Brain microvascular endothelial cell (primary cell): ENCODE measurements at regions not wholly inside any gene's neighbourhood (a gene's known extent, or its start where the extent isn't known, plus 50 kb on each side); places are given as distances from the start of the nearest gene placed in this dataset.

ENCODE experiments used
- DNase-seq: peaks from one replicate; pipeline ENCODE4 v3.0.0-alpha.2; 2020
- H3K27ac ChIP-seq: fragments of 250-450 bp; sonication (Bioruptor Pico); 2 replicates; pipeline ENCODE4 v1.5.1; 2020; ENCODE audit warnings: mild to moderate bottlenecking, moderate library complexity
- H3K27me3 ChIP-seq: fragments of 250-450 bp; sonication (Bioruptor Pico); replicated peaks from 2 replicates; pipeline ENCODE4 v1.5.1; 2020; ENCODE audit warnings: mild to moderate bottlenecking
- H3K36me3 ChIP-seq: fragments of 250-450 bp; sonication (Bioruptor Pico); replicated peaks from 2 replicates; pipeline ENCODE4 v1.5.1; 2020; ENCODE audit warnings: mild to moderate bottlenecking
- H3K4me3 ChIP-seq: 2 replicates; pipeline ENCODE4 v1.5.1; 2011; ENCODE audit warnings: low read depth, mild to moderate bottlenecking, control low read depth, low read length, moderate library complexity
- in situ Hi-C: cut with HindIII; loops from 2 replicates; pipeline ENCODE4 v1.10.0; 2017; ENCODE audit warnings: low sequenced_read_pairs, low pct_ligation_motif_present
- TF ChIP-seq, protein P1 (sequence below): IDR thresholded peaks from 2 replicates; pipeline ENCODE4 v1.5.1; 2011; ENCODE audit warnings: low read depth, mild to moderate bottlenecking, moderate library complexity, low read length, control low read depth, inconsistent platforms; ENCODE audit errors: missing control alignments

GRCh38 chr14:75333606-75334548 is 55.2 kb downstream of the FOS start:
- in situ Hi-C loops = no loop called here
- Histone ChIP-seq H3K27ac (no peak overlapping the region), H3K27me3 (no peaks in the 10 kb centered on the region), H3K4me3 (no peak overlapping the region), H3K36me3 (no peaks in the 10 kb centered on the region)
- TF ChIP-seq, protein P1, sequence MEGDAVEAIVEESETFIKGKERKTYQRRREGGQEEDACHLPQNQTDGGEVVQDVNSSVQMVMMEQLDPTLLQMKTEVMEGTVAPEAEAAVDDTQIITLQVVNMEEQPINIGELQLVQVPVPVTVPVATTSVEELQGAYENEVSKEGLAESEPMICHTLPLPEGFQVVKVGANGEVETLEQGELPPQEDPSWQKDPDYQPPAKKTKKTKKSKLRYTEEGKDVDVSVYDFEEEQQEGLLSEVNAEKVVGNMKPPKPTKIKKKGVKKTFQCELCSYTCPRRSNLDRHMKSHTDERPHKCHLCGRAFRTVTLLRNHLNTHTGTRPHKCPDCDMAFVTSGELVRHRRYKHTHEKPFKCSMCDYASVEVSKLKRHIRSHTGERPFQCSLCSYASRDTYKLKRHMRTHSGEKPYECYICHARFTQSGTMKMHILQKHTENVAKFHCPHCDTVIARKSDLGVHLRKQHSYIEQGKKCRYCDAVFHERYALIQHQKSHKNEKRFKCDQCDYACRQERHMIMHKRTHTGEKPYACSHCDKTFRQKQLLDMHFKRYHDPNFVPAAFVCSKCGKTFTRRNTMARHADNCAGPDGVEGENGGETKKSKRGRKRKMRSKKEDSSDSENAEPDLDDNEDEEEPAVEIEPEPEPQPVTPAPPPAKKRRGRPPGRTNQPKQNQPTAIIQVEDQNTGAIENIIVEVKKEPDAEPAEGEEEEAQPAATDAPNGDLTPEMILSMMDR = no peak
- DNase-seq = no peak

- no peak overlapping the region for H3K4me3 ChIP-seq
- no peak overlapping the region for H3K27ac ChIP-seq
- H3K36me3 ChIP-seq = no peaks in the 10 kb centered on the region
- H3K27me3 ChIP-seq = no peaks in the 10 kb centered on the region
- in situ Hi-C loops = no loop called here
- no peak for DNase-seq
- TF ChIP-seq, protein P1 = no peak
Observed at GRCh38 chr14:75334549-75335051, 56.0 kb downstream of the FOS start.

DNA sequence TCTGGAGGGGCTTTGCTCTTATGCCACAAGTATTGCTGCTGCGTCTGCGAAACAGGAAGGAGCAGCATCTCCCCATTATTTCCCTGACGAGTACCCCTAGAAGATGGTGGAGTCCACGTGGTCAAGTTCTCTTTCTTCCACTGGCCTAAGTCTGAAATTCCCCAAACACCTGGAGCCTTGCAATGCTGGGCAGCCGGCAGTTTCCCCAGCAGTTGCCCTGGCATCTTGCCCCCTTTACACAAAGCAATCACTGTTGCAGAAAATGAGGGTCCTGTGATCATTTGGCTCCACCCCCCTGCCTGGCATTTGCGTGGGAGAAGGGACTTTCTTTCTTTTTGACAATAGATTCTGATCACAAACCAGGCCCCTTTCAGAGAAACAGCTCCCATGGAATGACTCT is 56.9 kb downstream of the FOS start:
- H3K4me3 ChIP-seq = no peak overlapping the region
- no peak overlapping the region for H3K27ac ChIP-seq
- in situ Hi-C loops = no loop called here
- DNase-seq = no peak
- TF ChIP-seq, protein P1 = no peak
- H3K27me3 ChIP-seq = no peaks in the 10 kb centered on the region
- H3K36me3 ChIP-seq = no peaks in the 10 kb centered on the region

GRCh38 chr14:75338398-75338797 is 59.8 kb downstream of the FOS start:
- Histone ChIP-seq H3K36me3 (no peaks in the 10 kb centered on the region), H3K27ac (no peak overlapping the region), H3K27me3 (no peaks in the 10 kb centered on the region), H3K4me3 (no peak overlapping the region)
- TF ChIP-seq, protein P1 = no peak
- DNase-seq = no peak
- in situ Hi-C loops = no loop called here

DNA sequence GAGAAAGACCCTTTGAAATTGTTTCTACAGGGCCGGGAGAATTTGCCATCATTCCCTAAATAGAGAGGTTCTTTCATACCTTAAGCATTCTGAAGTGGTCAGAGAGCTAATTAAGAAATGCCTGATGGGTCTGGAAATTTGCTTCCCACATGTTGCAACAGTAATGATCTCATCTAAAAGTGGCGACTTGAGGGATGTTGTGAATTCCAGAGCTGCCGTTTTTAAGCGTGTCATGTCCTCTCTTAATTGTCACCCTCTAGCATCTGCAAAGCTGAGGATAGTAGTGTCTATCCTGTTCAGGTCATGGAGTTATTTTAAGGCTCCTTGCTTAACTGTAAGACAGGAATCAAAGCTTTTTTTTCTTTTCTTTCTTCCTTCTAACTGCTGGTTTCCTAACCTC is 60.4 kb downstream of the FOS start:
- DNase-seq = no peak
- H3K27me3 ChIP-seq = no peaks in the 10 kb centered on the region
- in situ Hi-C loops = no loop called here
- H3K4me3 ChIP-seq = no peak overlapping the region
- H3K27ac ChIP-seq = no peak overlapping the region
- TF ChIP-seq, protein P1 = no peak
- H3K36me3 ChIP-seq = no peaks in the 10 kb centered on the region
